Stomach (tissue), 8 donors: ENCODE measurements at regions not wholly inside any gene's neighbourhood (a gene's known extent, or its start where the extent isn't known, plus 50 kb on each side); places are given as distances from the start of the nearest gene placed in this dataset.

Experiments used
- DNase-seq, 2 donors: peaks; one replicate each; pipeline versions ENCODE4 v3.0.0 to v3.0.0-alpha.2; 2013 to 2019
- H3K27ac ChIP-seq, 5 donors: fragments of 200-600 bp in 4 of 5; sonication (generic) in 4 of 5; one replicate each; pipeline ENCODE4 v1.5.1; 2013 to 2019; ENCODE audit warnings: mild to moderate bottlenecking in 1 of 5, moderate library complexity in 1 of 5
- H3K27me3 ChIP-seq, 3 donors: fragments of 200-600 bp; sonication (generic); one replicate each; pipeline ENCODE4 v1.5.1; 2017 to 2019; ENCODE audit warnings: mixed run types in 1 of 3
- H3K36me3 ChIP-seq, 4 donors: fragments of 200-600 bp; sonication (generic); 1 replicate in 3 of 4; 2 replicates in 1 of 4; pipeline ENCODE4 v1.5.1; 2016 to 2019
- H3K4me1 ChIP-seq, 4 donors: fragments of 200-600 bp; sonication (generic); one replicate each; pipeline ENCODE4 v1.5.1; 2016 to 2019
- H3K4me3 ChIP-seq, 4 donors: fragments of 200-600 bp; sonication (generic) in 3 of 4; one replicate each; pipeline ENCODE4 v1.5.1; 2016 to 2019; ENCODE audit warnings: mild to moderate bottlenecking in 1 of 4
- H3K9me3 ChIP-seq, 4 donors: fragments of 200-600 bp; sonication (generic); one replicate each; pipeline ENCODE4 v1.5.1; 2016 to 2019
- EP300 ChIP-seq: sonication (generic); formaldehyde crosslinking; IDR thresholded peaks from one replicate; pipeline ENCODE4 v1.6.1; 2017; ENCODE audit warnings: antibody characterized with exemption
- POLR2A ChIP-seq, 4 donors: fragments of 450-650 bp; IDR thresholded peaks; one replicate each; pipeline ENCODE4 v1.6.1; 2016; ENCODE audit warnings: antibody characterized with exemption in 4 of 4, control low read depth in 2 of 4, mild to moderate bottlenecking in 1 of 4, moderate library complexity in 1 of 4
- POLR2AphosphoS5 ChIP-seq, 3 donors: sonication (generic); formaldehyde crosslinking; IDR thresholded peaks; one replicate each; pipeline ENCODE4 v1.6.1; 2016; ENCODE audit warnings: antibody characterized with exemption in 3 of 3
- WGBS, 5 donors: extraction: QIAGEN DNeasy Blood & Tissue Kit in 3 of 5; methylation state at CpG; one replicate each; pipeline versions ENCODE4 v1.1.5 to v1.1.7; 2013 to 2018; 5-methylcytosine and 5-hydroxymethylcytosine counted together
- intact Hi-C: fragments of 100-400 bp; cut with DNase I; formaldehyde crosslinking; loops from one replicate; pipeline ENCODE4 v1.15.1; 2023; ENCODE audit warnings: low total_unique reads
- TF ChIP-seq, protein P1 (sequence below), 7 experiments: fragments of 450-650 bp in 4 of 7; fragments of 200-600 bp in 3 of 7; sonication (generic) in 3 of 7; IDR thresholded peaks; one replicate each; pipeline ENCODE4 v1.5.1; 2016 to 2019; ENCODE audit warnings: antibody characterized with exemption in 7 of 7, control low read depth in 2 of 7, mild to moderate bottlenecking in 1 of 7
- donor health status: healthy with polysubstance abuse.
- donor health status: Bipolar disorder and iron deficiency.
- donor health status: healthy.

DNA sequence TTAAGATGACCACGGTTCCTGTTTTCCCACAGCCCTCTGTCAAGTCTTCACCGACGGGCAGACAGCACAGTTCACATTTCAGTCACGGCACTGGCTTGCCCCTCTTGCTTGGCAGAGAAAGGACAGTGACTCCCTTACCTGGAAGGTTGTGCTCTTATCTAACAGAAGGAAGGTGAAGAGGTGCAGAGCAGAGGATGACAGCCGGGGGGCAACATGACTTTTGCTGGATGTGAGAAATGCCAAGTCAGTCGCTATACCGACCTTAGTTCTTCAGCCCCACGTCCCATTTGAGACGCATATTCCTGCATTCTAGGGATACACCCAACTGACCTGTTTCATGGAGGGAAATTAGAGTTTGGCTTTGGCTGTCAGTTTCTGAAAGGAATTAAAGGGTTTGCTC is 492.3 kb downstream of the NPIPA7 start:
- DNase-seq: no peak
- TF ChIP-seq POLR2AphosphoS5 (IDR thresholded peaks at IDR 0.05) (no peak), EP300 (no peak), POLR2A (IDR thresholded peaks at IDR 0.05) (no peak)
- TF ChIP-seq, protein P1, sequence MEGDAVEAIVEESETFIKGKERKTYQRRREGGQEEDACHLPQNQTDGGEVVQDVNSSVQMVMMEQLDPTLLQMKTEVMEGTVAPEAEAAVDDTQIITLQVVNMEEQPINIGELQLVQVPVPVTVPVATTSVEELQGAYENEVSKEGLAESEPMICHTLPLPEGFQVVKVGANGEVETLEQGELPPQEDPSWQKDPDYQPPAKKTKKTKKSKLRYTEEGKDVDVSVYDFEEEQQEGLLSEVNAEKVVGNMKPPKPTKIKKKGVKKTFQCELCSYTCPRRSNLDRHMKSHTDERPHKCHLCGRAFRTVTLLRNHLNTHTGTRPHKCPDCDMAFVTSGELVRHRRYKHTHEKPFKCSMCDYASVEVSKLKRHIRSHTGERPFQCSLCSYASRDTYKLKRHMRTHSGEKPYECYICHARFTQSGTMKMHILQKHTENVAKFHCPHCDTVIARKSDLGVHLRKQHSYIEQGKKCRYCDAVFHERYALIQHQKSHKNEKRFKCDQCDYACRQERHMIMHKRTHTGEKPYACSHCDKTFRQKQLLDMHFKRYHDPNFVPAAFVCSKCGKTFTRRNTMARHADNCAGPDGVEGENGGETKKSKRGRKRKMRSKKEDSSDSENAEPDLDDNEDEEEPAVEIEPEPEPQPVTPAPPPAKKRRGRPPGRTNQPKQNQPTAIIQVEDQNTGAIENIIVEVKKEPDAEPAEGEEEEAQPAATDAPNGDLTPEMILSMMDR (IDR thresholded peaks at IDR 0.05): no peak
- no peaks in the 10 kb centered on the region for H3K36me3 ChIP-seq
- intact Hi-C loops: no loop called here
- no peaks in the 10 kb centered on the region for H3K9me3 ChIP-seq
- no peaks in the 10 kb centered on the region for H3K4me1 ChIP-seq
- H3K27ac ChIP-seq: no peak overlapping the region
- WGBS, 5 donors: 46 to 58% (median 54%) methylated on average over 9 of the region's 9 CpGs
- peaks cover 0 to 47% (median 4%) of the 10 kb centered on the region in 3 donors for H3K27me3 ChIP-seq
- H3K4me3 ChIP-seq: no peak overlapping the region

DNA sequence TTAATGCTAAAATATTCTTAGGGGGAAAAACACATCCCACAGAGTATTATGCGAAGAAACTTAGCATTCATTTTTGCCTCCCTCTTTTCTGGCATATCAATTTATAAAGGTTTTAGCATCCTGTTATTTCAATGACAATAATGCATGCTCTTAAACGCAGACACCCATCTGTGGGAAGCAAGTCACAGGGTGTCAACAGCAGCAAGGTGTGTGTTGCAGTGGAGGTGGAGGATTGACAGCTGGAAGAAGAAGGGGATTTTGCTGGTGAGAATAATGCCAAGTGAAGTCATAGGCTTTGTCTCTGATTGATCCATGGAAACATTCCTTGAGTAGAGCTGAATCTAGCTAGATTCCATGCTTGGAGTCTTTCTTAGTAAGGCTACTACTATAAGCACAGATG is 498.1 kb downstream of the NPIPA7 start:
- Histone ChIP-seq H3K27me3 (peaks cover 0 to 25% (median 4%) of the 10 kb centered on the region in 3 donors), H3K36me3 (no peaks in the 10 kb centered on the region), H3K4me1 (no peaks in the 10 kb centered on the region), H3K9me3 (no peaks in the 10 kb centered on the region), H3K4me3 (no peak overlapping the region), H3K27ac (no peak overlapping the region)
- intact Hi-C loops: no loop called here
- TF ChIP-seq EP300 (no peak), POLR2AphosphoS5 (IDR thresholded peaks at IDR 0.05) (no peak), POLR2A (IDR thresholded peaks at IDR 0.05) (no peak)
- TF ChIP-seq, protein P1 (IDR thresholded peaks at IDR 0.05): no peak
- no peak for DNase-seq
- WGBS, 5 donors: 78 to 90% (median 89%) methylated on average over 2 of the region's 2 CpGs

DNA sequence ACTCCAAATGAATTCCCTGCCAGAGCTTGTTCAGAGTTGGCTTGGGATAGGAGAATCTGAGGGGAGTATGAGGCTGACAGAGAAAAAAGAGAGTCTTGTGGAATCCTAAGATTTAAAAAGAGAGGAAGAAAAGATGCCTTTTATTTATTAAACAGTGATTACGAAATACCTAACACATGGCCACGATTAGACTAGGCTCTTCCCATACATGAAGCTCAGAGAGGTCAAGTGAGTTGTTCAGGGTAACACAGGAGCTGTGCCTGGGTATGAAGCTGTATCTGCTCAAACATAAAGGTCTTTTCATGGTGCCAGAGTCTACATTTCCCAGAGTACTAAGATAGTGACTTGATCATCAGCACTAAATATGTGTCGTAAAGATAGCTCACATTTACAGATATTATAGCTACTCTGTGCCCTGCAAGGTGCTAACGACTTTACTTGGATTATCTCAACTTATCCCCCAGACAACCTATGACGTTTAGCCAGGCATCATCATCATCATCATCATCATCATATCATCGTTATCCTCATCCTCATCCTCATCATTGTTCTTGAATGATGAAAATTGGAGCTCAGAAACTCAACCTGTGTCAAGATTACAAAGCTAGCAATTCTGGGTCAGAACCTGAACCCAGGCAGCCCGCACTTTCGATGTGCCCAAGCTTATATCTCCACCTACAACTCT is 500.8 kb downstream of the NPIPA7 start:
- 56 to 74% (median 64%) methylated on average over 8 of the region's 8 CpGs for WGBS, 5 donors
- Histone ChIP-seq H3K4me3 (no peak overlapping the region), H3K36me3 (no peaks in the 10 kb centered on the region), H3K4me1 (no peaks in the 10 kb centered on the region), H3K27me3 (peaks cover 0 to 10% (median 4%) of the 10 kb centered on the region in 3 donors), H3K27ac (no peak overlapping the region), H3K9me3 (no peaks in the 10 kb centered on the region)
- TF ChIP-seq EP300 (no peak), POLR2A (IDR thresholded peaks at IDR 0.05) (no peak), POLR2AphosphoS5 (IDR thresholded peaks at IDR 0.05) (no peak)
- TF ChIP-seq, protein P1 (IDR thresholded peaks at IDR 0.05): no peak
- DNase-seq: no peak
- intact Hi-C loops: no loop called here

DNA sequence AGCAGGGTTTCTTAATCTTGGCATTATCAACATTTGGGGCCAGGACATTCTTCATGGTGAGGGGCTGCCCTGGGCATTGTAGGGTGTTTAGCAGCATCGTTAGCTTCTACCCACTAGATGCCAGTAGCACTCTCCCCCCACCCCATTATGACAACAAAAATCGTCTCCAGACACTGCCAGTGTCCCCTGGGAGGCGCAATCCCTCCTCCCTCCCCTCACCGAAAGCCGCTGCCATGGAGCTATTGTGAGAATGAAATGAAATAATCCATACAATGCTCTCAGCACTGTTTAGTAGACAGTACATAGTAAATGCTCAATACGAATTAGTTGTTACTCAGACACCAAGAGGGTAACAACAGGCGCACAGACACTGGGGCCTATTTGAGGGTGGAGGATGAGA is 502.9 kb downstream of the NPIPA7 start:
- TF ChIP-seq EP300 (no peak), POLR2AphosphoS5 (IDR thresholded peaks at IDR 0.05) (no peak), POLR2A (IDR thresholded peaks at IDR 0.05) (no peak)
- TF ChIP-seq, protein P1 (IDR thresholded peaks at IDR 0.05): no peak
- Histone ChIP-seq H3K27ac (no peak overlapping the region), H3K27me3 (peaks cover 0 to 10% (median 0%) of the 10 kb centered on the region in 3 donors), H3K36me3 (no peaks in the 10 kb centered on the region), H3K4me3 (no peak overlapping the region), H3K4me1 (no peaks in the 10 kb centered on the region), H3K9me3 (no peaks in the 10 kb centered on the region)
- WGBS, 5 donors: 53 to 67% (median 62%) methylated on average over 7 of the region's 7 CpGs
- DNase-seq: no peak
- intact Hi-C loops: no loop called here
